ENCODE measurements at regions not wholly inside any gene's neighbourhood (a gene's known extent, or its start where the extent isn't known, plus 50 kb on each side); places are given as distances from the start of the nearest gene placed in this dataset.

DNA sequence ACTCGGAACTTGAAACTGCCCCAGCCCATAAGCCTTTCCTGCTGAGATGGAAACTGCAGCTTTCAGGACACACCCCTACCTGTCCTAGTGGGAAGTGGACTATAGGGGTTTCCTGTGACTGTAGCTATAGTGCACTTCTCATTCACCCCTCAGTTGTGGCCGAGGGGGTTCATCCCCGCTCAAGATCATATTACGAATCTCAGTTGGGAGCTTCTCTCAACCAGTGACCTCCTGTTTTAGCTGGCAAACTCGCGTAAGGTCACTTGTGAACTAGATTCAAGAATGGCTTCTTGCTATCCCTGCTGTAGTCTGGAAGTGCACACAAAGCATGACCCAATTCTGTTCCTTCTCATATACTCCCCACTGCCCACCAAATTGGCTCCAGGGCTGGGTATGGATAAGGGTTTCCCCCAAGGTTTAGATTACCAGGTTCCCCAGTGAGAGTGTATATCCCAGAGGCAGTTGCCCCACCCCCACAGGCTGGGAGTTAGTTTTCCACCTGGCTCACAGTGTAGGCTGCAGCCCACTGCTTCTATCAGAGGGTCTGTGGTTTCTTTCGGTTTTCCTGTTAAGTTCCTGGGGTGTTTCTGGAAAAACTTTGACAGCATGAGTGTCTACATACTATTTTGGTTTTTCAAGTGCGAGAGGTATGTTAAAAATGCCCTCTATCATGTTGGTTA is 812.9 kb downstream of the JRKL start:
- DNase-seq, result no peak

- DNase-seq, result no peak
Observed at GRCh38 chr11:97218011-97218410, 828.2 kb downstream of the JRKL start.

DNA sequence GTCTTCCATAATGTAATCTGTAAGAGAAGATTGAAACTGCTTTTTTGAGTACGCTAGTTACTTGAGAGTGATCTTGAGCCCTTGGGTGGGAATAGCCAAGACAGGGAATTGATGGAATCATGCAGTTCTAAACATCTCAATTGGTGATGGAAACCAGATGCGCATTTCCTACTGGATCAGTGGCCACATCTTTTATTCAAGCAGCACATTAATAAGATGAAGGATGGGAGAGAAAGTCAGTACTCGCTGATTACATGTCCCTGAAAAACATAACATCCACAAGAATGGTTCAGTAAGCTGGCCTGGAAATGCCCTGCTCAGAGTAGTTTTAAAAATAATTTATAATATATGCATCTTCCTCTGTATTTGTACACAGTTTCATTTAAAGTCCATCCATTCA is 833.8 kb downstream of the JRKL start:
- DNase-seq, result no peak

GRCh38 chr11:97224396-97224795 is 834.6 kb downstream of the JRKL start:
- DNase-seq, result no peak

DNA sequence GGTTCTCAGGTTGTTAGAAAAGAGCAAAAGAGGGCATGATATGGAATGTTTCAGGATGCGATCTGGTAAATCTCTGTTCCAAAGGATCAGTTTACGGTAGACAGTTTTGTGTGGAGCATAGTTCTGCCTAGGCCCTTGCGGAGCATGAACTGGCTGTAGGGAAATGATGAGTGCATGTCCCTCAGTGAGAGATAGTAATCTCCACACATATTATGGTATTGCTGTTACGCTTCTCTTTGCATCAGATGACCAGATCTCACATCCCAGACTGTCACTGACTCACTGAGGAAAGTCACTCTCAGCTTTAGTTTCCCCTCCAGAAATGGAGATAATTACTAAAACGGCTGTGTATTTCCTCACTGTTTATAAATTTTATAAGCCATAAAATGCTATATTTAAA is 836.0 kb downstream of the JRKL start:
- DNase-seq, result no peak

- no peak for DNase-seq
Observed at GRCh38 chr11:97229936-97230335, 840.1 kb downstream of the JRKL start.

DNA sequence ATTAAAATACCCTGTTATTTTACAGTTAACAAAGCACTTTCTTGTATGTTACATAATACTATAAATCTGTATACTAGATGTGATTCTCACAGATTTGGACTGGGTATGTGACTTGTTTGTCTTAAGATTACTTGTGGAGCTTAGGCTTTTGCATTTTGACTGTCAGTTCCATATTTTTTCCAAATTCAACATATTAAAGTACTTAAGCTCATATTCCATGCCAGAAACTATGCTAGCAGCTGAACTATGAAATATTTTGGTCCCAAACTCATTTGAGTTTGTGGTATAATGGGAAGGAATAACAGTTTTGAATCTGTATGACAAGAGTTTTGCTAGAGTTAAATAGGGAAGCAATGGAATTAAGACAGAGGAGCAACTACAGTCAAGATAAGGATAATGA is 841.4 kb downstream of the JRKL start:
- no peak for DNase-seq

DNA sequence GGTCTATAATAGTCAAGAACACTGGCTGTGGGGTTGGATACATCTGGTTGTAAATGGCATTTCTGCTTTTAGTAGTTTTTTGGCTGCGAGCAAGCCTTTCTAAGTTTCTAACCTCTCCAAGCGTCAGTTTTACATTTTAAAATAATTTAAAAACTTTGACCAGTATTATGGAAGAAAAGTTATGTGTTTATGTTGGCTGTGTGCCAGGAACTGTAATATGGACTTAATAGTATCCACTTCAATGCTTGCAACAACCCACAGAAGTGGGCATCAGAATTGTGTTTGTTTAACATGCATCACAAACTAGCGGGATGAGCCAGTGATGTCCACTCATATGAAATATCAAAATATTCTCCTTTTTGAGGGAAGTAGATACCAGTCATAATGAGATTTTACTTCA is 844.2 kb downstream of the JRKL start:
- no peak for DNase-seq

DNA sequence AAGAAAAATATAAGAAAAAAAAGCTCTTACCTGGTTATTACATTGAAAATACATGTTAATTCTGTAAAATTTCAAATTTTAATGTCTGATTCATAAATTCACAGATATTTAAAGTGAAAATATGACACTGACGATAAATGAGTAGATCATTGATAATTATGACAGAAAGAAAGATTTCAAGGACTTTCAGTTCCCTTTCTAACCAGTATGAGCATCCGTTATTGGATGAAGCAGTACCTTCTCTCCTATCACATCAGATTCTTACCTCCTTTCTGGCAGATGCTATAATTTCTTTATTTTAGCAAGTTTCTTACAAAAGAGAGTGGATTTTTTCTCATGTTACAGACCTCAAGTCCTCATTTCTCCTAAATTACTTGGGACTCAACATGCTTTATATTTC is 847.3 kb downstream of the JRKL start:
- DNase-seq, result no peak

- no peak for DNase-seq
Observed at GRCh38 chr11:97247601-97248000, 857.8 kb downstream of the JRKL start.

DNA sequence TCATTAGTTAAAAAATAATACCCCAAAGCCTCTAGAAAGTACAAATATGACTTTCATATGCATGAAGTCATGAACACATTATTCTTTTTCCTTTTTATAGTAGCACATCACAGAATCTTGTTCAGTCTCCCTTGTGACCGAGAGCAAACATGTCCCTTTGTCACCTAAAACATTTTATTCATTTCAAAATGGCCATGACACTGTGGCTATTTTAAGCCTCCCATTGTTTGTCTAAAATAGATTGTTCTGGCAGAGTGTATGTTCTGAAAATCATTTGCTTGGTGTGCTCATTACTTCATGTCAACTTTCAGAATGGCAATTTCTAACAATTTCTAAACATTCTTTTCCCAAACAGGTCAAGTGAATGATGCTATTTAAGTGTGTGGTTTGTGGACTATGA is 865.0 kb downstream of the JRKL start:
- DNase-seq, result no peak

DNA sequence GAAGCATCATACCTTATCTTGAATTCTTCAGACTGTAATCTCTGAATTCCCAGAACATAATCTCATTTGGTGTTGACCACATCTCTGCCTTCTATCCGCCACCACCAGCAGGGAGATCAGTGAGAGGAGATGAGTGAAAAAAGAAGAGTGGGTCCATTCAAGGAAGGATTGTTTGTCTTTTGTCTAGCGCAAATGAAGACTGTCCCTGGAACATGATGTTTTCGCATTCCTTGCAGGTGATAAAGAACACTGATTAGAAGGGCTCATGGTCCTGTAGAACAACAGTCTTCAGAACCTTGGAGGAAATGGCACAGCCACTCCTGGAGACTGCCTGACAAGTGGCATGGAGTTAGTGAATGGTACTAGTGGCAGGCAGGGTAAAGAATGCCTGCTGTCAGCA is 869.6 kb downstream of the JRKL start:
- DNase-seq, result no peak

DNA sequence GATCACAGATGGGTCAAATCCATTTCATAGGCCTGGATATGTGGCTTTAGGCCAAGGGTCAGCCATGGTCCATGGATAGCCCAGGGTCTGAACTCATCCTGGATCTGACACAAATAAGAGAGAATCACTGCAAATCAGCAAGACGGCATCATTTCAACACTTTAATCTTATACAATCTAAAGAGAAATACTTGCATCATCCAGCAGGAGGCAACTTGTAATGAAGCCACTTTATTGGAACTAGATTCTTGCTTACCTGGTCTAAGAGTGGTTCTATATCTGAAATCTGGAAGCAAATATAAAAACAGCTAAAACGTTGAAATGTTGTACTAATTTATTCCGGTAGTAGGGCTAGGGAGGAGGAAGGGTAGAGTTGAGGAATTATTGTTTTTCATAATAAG is 870.1 kb downstream of the JRKL start:
- no peak for DNase-seq

GRCh38 chr11:97263183-97263858 is 873.5 kb downstream of the JRKL start:
- no peak for DNase-seq

- DNase-seq, result no peak
Observed at GRCh38 chr11:97269527-97269926, 879.7 kb downstream of the JRKL start.

DNA sequence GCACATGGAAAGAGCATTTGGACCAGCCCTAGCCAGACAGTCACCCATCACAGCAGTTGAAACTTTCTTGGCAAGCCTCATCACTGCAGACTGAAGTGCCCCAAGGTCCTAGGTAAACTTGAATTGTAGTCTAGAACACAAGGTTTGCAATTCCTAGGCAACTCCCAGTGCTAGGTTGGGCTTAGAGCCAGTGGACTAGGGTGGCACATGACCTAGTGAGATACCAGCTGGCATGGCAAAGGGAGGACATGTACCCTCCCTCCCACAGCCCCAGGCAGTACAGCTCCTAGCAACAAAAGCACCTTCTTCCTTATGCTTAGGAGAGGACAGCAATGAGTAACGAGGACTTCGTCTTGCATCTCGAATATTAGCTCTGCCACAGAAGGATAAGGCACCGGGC is 889.5 kb downstream of the JRKL start:
- DNase-seq, result no peak

DNA sequence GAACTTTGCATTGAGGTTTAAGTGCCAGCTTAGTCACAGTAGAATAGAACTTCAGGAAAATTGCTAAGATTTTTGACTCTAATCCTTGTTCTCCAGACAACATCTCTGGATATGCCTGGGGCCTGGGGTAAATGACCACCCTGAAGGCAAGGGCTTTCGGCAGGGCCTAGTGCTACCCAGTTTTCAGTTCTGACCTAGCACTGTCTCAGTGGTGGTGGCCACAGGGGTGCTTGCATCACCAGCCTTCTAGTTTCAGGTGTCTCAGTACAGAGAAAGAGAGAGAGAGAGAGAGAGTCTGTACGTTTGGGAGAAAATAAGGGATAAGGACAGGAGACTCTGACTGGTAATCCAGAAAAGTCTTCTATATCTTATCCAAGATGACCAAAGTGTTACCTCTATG is 890.5 kb downstream of the JRKL start:
- DNase-seq, result no peak

DNA sequence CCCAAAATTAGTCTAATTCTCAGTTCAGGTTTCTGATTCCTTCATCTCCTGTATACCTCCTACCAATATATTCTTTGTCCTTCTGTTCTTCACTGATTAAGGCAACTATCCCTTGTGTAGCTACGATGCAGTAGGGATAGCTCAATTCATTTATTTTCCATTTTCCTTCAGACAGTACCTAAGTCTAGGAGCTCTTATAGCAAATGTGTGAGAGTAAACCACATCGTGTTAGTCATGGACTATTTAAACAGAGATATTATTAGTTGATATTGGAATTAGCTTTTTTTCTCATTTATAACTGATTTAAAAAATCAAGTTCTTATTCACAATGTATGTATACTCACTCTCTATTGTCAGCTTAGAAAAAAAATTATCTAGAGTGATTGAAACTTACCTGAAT is 900.0 kb downstream of the JRKL start:
- no peak for DNase-seq

GRCh38 chr11:97290464-97291041 is 900.7 kb downstream of the JRKL start:
- DNase-seq, result no peak

- no peak for DNase-seq
Observed at GRCh38 chr11:97296301-97296700, 906.5 kb downstream of the JRKL start.

DNA sequence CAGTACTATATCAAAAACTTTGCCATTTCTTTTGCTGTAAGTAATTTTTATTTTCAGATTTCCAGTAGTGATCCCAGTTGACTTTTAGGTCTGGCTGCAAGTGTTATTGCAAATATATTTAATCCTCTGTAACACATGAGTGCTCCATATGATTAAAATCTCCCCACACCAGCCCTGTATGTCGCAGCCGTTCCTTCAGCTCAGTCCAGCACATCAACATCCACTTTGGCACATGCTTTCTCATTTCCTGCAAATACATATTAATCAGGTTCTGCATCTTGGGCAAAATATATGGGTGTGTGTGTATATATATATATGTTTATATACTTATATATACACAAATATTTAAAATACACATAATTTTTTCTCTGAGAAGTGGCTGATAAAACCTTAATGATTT is 919.5 kb downstream of the JRKL start:
- no peak for DNase-seq

DNA sequence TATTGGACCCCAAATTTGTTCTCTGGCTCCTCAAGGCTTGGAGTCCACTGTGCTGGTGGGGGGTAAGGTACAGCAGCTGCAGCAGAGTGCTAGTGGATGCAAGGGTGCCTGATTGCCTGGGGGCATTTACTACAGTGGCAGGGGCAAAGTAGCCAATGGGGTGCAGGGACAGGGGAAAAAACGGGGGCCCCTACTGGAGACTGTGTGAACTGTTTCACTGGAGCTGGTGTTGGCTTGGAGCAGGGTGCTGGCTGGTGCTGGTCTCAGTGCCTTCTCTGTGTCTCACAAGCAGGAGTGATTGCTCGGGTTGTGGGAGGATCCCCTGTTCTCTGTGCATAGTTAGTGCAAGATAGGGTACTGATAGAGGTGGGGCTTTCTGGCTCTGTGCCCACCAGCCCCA is 935.9 kb downstream of the JRKL start:
- no peak for DNase-seq

DNA sequence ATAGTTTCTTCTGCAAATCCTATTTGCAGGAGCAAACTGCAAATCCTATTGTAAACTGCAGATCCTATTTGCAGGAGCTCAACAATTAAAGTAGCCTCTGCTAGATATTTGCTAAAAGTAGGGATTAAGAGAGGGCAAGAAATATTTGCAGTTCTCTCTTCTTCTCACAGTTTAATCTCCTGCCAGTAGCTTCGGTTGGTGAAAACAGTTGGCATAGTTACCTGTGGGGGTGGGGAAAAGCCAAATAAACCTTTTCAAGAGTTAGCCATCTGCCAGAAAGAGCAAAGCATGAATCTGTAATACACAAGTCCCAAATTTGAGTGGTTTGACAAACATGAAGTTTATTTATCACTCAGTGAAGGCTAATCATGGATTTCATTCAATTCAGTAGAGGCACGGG is 942.5 kb downstream of the JRKL start:
- DNase-seq, result no peak

GRCh38 chr11:97336064-97336463 is 946.3 kb downstream of the JRKL start:
- DNase-seq, result no peak

DNA sequence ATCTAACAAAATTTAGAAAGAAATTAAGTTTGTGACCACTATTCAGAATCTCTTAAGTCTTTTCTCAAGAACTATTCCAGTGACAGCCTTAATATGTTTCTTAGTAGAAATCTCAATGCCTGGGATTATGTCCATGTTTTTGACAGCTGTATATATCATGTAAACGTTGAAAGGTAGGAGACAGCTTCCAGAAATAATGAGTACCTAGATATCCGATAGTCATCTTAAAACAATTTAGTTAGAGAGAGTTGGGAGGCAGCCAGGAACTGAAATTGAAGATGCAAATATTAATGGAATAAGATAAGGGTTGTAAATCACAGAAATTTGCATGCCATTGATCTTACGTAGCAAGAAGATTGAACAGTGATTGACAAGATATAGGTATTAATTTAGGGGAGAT is 955.2 kb downstream of the JRKL start:
- DNase-seq, result no peak
